ENCODE measurements at regions not wholly inside any gene's neighbourhood (a gene's known extent, or its start where the extent isn't known, plus 50 kb on each side); places are given as distances from the start of the nearest gene placed in this dataset.
A peak's percentile ranks its signal among the peaks of the same experiment; 100 is the strongest.

DNA sequence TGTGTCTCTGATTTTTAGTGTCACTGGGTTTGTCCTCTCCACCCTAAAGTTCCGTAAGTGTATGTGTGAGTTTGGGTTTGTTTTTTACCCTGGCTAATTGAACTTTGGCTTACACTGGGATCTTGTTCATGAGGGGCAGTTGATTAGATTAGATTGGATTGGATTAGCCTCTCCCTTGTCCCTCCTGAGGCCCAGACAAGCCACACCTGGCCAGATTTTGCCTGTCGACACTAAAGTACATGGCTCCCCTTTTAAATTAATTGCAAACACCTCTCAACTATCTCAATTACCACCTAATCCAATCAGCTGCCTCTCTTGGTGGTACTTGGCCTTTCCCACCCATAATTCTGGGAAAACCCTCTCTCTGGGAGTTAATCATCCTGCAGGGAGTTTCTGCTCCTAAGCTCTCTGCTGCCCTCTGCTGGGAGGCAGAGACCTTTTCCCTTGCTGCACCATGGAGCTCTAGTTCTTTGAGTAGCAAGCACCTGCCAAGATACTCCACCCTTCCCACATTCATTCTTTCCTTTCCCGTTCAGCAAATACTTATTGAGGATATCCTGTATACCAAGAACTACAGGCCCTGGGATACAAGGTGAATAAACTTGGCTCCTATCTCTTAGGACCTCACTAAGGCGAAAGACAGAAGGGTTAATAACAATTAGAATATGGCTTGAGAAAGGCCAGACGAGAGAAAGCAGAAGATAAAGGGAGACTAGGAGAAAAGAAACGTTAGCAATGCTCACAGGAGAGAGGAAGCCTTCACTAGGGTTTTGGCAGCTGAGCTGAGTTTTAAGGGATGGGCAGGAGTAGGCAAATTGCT is 60.0 kb upstream of the MPHOSPH6 start:
- peak; percentile 73 for DNase-seq (ENCODE audit: low read depth)
- TF ChIP-seq, protein P1, sequence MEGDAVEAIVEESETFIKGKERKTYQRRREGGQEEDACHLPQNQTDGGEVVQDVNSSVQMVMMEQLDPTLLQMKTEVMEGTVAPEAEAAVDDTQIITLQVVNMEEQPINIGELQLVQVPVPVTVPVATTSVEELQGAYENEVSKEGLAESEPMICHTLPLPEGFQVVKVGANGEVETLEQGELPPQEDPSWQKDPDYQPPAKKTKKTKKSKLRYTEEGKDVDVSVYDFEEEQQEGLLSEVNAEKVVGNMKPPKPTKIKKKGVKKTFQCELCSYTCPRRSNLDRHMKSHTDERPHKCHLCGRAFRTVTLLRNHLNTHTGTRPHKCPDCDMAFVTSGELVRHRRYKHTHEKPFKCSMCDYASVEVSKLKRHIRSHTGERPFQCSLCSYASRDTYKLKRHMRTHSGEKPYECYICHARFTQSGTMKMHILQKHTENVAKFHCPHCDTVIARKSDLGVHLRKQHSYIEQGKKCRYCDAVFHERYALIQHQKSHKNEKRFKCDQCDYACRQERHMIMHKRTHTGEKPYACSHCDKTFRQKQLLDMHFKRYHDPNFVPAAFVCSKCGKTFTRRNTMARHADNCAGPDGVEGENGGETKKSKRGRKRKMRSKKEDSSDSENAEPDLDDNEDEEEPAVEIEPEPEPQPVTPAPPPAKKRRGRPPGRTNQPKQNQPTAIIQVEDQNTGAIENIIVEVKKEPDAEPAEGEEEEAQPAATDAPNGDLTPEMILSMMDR (conservative IDR thresholded peaks at IDR 0.05; ENCODE audit: low read length): peak; percentile 99
- no peak overlapping the region for H3K4me3 ChIP-seq (ENCODE audit: low read length)

DNA sequence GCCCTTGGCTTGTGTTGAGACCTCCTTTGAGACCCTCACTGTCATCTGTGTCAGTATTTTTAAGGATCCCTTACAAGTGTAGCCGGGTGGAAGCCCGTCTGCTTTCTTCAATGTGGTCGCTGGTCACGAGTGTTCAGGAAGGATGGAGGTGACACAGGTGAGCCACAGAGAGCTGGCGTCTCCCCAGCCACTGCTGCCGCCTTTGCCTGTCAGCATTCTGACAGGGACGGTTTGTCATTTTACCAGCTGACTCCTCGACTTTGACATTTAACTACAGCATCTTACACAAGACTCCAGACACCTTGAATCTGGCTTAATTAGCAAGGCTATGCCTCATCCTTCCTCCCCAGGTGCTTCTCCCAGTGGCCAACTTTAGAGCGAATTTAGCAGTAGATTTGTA is 56.3 kb upstream of the MPHOSPH6 start:
- TF ChIP-seq, protein P1 (conservative IDR thresholded peaks at IDR 0.05; ENCODE audit: low read length): no peak
- no peak for DNase-seq (ENCODE audit: low read depth)
- no peak overlapping the region for H3K4me3 ChIP-seq (ENCODE audit: low read length)

DNA sequence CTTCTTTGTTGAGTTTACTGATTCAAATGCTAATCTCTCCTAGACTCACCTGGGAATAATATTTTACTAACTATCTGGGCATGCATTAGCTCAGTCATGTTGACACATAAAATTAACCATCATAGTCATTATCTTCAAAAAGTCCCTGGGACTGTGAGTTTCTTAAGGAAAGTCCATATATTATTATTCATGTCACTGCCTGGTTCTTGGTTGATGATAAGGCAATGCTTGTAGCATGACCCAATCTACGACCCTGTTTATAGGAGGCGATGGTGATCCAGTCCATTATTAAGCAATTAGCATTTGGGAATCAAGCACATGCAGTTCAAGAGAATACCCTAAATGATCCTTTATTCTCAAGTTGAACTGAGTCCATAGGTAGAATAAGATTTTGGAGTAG is 54.8 kb upstream of the MPHOSPH6 start:
- H3K4me3 ChIP-seq (ENCODE audit: low read length): no peak overlapping the region
- TF ChIP-seq, protein P1 (conservative IDR thresholded peaks at IDR 0.05; ENCODE audit: low read length): no peak
- DNase-seq (ENCODE audit: low read depth): no peak

DNA sequence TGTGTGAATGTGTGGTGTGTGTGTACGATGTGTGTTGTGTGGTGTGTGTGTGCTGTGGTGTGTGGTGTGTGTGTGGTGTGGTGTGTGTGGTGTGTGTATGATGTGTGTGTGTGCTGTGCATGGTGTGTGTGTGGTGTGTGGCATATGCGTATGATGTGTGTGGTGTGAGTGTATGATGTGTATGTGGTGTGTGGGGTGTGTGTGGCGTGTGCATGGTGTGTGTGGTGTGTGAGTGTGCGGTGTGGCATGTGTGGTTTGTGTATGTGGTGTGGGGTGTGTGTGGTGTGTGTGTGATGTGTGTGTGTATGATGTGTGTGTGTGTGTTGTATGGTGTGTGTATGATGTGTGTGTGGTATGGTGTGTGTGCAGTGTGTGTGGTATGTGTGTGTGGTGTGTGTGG is 50.5 kb upstream of the MPHOSPH6 start:
- no peak for DNase-seq (ENCODE audit: low read depth)

More for the DNA sequence above, 50.5 kb upstream of the MPHOSPH6 start:
- TF ChIP-seq, protein P1 (conservative IDR thresholded peaks at IDR 0.05; ENCODE audit: low read length): no peak
- no peak overlapping the region for H3K4me3 ChIP-seq (ENCODE audit: low read length)
